ENCODE measurements at regions not wholly inside any gene's neighbourhood (a gene's known extent, or its start where the extent isn't known, plus 50 kb on each side); places are given as distances from the start of the nearest gene placed in this dataset.

DNA sequence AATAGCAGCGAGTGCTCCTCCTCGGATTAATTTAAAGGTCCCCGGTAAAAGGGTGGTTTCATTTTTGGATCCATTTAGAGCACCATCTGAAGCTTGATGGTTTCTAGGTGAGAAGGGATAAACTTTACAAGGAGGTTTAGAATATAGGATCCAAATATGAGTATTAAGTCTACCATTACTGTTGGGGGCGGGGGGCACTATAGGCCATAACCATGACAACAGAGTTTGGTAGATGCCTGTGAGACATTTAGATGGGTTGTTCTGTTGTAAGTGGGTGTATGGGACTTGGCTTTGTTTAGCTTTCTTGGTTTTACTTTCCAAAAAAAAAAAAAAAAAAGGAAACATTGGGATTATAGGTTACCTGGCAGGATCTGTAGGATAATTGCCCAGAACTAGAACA, 92.7 kb downstream of the TENT5D start:
- TF ChIP-seq POLR2A (IDR thresholded peaks at IDR 0.05), result no peak
- TF ChIP-seq, protein P1, sequence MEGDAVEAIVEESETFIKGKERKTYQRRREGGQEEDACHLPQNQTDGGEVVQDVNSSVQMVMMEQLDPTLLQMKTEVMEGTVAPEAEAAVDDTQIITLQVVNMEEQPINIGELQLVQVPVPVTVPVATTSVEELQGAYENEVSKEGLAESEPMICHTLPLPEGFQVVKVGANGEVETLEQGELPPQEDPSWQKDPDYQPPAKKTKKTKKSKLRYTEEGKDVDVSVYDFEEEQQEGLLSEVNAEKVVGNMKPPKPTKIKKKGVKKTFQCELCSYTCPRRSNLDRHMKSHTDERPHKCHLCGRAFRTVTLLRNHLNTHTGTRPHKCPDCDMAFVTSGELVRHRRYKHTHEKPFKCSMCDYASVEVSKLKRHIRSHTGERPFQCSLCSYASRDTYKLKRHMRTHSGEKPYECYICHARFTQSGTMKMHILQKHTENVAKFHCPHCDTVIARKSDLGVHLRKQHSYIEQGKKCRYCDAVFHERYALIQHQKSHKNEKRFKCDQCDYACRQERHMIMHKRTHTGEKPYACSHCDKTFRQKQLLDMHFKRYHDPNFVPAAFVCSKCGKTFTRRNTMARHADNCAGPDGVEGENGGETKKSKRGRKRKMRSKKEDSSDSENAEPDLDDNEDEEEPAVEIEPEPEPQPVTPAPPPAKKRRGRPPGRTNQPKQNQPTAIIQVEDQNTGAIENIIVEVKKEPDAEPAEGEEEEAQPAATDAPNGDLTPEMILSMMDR (IDR thresholded peaks at IDR 0.05), result no peak
- TF ChIP-seq EP300 (IDR thresholded peaks at IDR 0.05), result no peak

Data from ovary (tissue), 3 donors.